ENCODE measurements at regions not wholly inside any gene's neighbourhood (a gene's known extent, or its start where the extent isn't known, plus 50 kb on each side); places are given as distances from the start of the nearest gene placed in this dataset.
"Not testable (repeated sequence)": the region's sequence is repeated elsewhere in the genome, so short reads cannot be mapped to it uniquely, and the experiment has no call there.

DNA sequence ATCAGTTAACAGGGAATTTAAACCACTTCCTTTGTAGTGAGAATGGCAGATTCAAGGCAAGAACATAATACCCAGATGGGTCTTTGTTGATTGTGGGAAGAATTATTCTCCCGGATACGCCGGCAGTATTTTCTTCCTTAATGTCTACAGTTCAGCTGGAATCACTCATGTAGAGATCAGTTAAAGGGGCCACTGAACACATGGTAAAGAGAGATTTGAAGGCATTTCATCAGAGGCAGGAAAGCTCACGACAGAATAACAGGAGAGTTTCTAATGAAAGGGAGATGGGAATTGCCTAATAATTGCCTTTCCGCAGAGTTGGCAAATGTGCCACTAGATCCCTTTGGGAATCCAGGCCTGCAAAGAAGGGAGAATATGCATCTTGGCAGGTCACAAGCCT, 327.7 kb upstream of the ZNF804A start:
- DNase-seq: no peak

DNA sequence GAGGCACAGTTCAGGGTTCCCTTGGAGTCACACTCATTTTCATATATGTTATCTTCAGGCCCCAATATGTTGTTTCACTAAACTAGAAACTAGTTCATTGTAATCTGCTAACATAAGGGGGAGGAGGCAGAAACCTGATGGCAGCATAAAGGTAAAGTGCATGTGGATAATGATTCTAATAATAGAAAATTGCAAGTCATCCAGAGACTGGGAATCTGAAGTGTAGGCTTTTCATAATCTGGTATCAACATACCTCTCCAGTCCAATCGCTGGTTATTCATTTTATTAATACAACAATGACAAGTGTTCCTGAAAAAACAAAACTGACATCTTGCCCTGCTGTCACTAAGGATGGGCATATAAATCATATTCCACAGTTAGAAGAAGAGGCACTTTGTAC, 326.3 kb upstream of the ZNF804A start:
- no peak for DNase-seq

DNA sequence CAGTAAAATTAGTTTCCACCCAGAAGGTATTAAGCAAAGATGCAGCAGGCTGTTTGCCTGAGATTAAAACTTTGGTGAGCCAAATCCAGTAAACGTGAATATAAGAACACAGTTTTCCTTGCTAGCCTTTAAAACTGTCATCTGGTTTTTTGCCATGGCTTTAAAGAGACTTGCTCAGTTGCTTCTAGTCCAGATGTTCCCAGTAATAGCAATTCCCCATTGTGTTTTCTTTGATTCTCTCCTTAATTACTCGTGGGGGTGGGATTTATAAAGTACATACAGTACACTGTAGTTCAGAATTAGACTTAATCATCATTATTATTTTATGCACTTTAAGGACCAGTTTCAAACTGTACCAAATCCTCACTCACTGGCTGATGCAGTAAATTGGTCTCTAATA, 303.5 kb upstream of the ZNF804A start:
- DNase-seq: no peak

DNA sequence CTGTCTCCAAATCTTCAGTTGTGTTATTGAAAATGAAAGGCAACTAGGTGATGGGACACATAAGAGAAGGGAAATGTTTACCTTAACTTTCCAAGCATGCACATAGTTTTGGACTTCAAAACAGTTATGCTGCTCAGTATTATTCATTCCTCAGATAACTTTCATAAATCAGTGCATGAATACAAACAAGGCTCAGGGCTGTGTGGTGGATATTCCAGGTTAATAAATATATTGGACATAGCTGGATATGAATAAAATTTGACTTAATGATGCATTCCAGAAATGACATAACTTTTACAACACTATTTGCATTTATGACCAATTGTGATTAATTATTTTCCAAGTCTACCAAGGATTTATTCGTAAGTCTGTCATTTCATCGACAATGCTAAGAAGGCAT, 301.2 kb upstream of the ZNF804A start:
- no peak for DNase-seq

DNA sequence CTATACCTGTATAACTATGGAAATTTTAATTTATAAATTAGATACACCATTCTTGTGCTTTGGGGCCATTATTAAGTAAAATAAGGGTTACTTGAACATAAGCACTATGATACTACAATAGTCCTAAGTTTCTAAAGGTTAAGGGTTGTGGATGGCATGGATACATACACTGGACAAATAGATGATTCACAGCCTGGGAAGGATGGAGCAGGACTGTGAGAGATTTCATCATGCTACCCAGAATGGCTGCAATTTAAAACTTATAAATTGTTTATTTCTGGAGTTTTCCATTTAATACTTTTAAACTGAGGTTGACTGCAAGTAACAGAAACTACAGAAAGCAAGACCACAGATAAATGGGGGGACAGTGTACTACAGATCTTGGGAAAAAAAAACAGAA, 295.8 kb upstream of the ZNF804A start:
- DNase-seq: no peak

DNA sequence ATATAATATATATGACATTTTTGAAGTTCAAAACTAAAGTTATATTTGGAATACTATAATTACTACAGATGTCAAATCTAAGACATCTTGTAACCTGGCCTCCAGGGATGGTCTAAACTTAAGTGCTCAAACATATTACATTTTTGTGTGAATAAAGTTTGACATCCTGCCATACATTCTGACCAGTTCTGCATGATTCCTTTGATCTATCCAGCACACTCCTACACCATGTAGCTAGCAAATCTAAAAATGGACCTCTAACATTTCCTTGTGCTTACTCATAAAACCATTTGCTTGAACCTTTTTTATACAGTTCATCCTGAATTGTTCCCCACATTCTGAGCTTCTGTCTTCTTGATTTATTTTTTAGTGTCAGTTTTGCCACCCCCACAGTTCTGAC, 294.3 kb upstream of the ZNF804A start:
- no peak for DNase-seq

DNA sequence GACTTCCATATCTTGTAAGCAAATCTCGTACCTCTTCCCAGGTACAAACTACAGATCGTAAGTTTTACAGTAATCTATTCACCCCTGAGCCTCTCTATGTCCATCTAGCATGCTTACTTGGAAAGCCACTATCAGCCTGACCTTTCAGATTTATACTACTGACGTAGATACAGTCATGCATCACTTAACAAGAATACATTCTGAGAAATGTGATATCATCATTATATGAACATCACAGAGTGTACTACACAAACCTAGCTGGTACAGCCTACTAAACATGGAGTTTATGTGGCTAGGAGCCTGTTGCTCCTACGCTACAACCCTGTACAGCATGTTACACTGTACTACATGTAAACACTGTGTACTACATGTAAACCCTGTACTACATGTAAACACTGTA, 293.2 kb upstream of the ZNF804A start:
- DNase-seq: no peak

DNA sequence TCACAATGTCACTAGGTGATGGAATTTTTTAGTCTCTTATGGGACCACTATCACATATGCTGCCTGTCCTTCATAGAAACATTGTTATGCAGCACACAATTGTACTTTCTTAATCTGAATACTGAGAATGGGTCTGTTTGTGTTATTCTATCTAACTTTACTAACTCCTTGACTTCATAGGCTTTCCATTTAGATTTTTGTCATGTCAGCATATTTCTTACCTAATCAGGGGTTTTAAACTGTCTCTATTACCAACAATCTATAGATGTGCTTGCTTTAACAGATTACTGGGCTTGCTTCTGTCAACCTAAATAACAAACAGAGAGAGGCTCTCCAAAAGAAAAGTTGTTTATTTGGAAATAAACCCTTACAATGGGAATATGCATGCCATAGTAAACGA, 289.6 kb upstream of the ZNF804A start:
- DNase-seq: no peak

DNA sequence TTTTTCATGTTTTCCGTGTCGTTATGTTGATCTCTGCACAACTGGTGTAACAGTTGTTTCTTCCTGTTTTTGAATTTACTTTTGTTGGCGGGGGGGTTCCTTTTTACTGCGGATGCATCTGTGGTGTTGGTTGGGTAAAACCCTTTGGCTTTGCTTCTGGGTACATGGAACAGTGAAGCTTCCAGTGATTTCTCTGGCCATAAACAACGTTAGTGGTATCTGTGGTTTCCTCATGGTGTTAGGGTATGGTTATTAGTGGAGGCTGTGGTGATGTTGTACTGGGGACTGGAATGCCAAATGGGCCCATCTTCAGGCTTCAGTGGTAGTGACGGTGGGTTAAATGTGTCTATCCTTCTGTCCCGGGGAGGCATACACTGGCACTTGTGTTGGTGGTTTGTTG, 285.4 kb upstream of the ZNF804A start:
- DNase-seq: no peak

DNA sequence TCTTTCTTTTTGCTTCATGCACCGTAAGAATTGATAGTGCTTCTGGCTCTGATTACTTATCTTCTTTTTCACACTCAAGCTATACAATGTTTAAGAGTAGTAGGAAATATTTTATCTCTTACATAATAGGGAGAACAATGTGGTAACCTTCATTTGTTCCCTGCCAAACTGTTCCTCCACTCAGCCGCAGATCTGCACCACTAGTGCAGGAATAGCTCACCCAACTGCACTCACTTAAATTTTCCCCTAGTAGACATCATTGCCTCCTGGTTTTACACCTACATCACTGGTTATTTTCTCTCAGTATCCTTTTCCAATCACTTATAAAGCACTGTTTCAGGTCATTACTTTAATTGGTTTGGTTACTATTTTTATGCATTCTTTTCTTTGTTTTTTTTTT, 283.5 kb upstream of the ZNF804A start:
- no peak for DNase-seq

DNA sequence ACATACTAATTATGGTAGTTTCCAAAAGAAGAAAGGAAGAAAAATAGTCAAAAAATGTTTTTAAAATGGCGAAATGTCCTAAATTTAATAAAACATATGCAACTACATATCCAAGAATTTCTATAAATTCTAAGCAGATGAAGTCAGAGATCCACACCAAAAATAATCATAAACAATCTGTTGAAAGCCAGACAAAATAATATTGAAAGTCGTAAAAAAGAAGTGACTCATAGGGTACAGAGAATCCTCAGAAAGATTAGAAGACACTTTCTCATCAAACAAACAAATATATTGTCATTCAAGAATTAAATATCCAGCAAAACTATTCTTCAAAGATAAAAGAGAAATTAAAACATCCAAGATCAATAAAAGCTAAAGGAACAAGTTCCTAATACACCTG, 281.4 kb upstream of the ZNF804A start:
- DNase-seq: no peak

DNA sequence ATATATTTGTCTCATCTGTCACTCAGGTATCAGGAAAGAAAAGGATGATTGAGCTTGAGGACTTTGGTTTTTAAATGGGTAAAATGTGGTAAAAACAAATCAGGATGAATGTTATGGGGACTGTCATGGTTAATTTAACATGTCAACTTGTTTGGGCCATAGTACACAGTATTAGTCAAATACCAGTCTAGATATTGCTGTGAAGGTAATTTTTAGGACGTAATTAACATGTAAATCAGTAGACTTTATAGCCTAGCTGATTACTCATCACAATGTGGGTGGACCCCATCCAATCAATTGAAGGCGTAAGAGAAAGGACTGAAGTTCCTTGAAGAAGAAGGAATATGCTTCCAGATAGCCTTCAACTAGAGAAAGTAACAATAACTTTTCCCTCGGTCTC, 275.7 kb upstream of the ZNF804A start:
- DNase-seq: no peak

DNA sequence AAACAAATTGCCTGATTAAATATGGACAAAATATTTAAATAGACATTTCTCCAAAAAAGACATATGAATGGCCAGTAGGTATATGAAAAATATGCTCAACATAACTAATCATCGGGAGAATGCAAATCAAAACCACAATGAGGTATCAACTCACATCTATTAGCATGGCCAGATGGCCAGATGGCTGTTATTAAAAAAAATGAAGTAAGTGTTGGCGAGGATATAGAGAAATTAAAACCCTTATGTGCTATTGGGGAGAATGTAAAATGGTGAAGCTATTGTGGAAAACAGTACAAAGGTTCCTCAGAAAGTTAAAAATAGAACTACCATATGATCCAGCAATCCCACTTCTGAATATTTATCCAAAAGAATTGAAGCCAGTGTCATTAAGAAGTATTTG, 272.3 kb upstream of the ZNF804A start:
- no peak for DNase-seq

DNA sequence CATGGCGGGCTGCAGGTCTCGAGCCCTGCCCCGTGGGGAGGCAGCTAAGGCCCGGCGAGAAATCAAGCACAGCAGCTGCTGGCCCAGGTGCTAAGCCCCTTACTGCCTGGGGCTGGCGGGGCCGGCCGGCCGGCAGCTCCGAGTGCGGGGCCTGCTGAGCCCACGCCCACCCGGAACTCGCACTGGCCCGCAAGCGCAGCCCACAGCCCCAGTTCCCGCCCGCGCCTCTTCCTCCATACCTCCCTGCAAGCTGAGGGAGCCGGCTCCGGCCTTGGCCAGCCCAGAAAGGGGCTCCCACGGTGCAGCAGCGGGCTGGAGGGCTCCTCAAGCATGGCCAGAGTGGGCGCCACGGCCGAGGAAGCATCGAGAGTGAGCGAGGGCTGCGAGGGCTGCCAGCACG, 270.5 kb upstream of the ZNF804A start:
- not testable (repeated sequence) for DNase-seq

DNA sequence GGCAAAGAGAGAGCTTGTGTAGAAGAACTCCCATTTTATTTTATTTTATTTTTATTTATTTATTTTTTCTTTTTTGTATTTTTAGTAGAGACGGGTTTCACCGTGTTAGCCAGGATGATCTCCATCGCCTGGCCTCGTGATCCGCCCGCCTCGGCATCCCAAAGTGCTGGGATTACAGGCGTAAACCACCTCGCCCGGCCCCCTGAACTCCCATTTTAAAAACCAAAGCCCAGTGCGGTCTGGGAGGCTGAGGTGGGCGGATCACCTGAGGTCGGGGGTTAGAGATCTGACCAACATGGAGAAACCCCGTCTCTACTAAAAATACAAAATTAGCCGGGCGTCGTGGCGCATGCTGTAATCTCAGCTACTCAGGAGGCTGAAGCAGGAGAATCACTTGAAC, 267.8 kb upstream of the ZNF804A start:
- not testable (repeated sequence) for DNase-seq

DNA sequence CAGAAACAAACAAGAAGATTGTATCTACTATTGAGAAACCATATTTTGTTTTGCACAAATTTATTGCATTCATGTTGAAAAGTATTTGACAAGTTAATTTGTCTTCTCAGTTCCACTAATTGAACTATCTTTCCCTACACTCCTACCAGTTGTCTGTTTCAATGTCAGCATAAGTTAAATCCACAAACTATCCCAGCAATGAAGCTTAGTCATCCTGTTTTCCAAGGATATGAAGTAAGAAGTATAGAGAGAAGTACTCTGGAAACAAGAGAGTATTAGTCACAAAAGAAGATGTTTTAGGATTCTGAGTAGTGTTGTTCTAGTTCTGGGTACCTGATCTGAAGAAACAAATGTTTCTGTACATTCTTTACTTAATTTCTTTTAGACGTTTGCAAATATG, 261.6 kb upstream of the ZNF804A start:
- no peak for DNase-seq

DNA sequence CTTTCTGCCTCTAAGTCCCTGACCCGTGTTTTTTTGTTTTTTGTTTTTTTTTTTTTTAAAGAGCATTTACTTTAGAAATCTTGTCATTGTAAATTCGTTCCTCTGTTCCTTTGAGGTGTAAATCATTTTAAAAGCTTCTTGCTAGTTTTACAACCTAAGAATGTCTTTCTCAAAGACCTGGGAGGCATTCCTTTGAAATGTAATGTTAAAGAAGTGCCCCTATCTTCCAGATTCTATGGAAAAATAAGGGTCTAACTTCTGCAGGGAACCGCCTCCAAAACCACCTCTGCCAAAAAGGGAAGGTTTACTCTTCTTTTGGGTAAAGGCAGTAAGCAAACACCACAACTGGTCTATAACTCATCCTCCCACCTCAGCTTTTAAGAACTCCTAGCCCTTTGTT, 259.6 kb upstream of the ZNF804A start:
- DNase-seq: no peak

DNA sequence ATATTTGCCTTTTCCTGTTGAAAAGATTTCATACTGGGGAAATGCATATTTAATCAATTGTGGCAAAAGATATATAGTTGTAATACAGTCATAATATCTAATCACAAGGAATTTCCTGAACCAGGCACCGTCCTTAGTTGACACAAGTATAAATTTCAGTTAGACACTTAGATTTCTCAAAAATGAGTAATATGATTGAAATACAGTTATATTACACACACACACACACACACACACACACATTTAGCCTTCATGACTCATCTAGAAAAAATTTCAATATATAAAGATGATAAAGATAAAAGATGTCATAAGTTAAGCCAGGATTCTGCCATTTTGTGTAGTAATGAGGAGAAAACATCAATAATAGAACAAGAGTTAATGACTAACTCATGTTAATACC, 258.4 kb upstream of the ZNF804A start:
- DNase-seq: no peak

DNA sequence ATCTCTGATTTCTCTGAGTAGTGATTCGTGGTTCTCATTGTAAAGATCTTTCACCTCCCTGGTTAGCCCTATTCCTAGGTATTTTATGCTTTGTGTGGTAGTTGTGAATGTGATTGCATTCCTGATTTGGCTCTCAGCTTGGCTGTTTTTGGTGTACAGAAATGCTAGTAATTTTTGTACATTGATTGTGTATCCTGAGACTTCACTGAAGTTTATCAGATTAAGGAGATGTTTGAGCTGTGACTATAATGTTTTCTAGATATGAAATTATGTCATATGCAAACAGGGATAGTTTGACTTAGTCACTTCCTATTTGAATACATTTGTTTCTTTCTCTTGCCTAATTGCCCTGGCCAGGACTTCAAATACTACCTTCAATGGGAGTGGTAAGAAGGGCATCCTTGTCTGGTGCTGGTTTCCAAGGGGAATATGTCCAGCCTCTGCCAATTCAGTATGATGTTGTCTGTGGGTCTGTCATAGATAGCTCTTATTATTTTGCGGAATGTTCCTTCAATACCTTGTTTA, 251.9 kb upstream of the ZNF804A start:
- DNase-seq: no peak

DNA sequence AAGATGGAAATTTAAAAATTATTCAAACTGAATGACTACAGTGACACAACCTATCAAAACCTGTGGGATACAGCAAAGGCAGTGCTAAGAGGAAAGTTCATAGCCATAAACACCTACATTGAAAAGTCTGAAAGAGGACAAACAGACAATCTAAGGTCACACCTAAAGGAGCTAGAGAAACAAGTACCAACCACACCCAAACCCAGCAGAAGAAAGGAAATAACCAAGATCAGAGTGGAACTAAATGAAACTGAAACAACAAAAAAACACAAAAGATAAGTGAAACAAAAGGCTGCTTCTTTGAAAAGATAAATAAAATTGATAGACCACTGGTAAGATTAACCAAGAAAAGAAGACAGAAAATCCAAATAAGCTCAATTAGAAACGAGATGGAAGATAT, 247.2 kb upstream of the ZNF804A start:
- DNase-seq: no peak

DNA sequence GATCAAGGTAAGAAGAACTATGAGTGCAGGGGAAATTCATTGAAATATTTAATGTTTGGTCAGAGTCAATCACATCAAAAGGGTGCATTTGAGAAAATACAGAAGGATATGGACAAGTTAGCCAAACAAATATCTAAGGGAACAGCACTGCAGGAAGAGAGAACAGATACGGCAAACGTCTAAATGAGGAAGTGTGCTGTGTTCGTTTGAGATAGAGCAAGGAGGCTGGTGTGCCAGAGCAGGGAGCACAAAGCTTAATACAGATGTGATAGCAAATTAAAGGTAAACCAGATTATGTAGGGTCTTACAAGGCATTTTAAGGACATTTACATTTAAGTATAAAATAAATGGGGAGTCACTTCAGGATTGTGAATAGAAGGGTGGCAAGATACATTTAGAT, 241.3 kb upstream of the ZNF804A start:
- no peak for DNase-seq

DNA sequence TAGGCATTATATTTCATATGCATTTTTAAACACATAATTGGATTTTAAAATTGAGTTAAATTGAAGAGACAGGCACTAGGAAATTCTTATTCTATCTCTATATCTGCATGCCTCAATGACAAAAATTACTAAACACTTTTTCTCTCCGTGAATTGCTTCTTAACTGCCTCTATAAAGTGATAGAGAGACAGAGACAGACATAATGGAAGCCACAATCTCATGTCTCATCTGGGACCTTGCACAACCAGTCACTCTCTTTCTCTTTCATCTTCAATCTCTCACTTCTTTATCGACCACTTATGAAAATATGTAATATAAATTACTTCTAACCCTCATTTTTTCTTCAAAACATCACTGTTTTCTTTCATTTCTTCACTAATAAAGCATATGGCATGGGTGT, 238.9 kb upstream of the ZNF804A start:
- no peak for DNase-seq

DNA sequence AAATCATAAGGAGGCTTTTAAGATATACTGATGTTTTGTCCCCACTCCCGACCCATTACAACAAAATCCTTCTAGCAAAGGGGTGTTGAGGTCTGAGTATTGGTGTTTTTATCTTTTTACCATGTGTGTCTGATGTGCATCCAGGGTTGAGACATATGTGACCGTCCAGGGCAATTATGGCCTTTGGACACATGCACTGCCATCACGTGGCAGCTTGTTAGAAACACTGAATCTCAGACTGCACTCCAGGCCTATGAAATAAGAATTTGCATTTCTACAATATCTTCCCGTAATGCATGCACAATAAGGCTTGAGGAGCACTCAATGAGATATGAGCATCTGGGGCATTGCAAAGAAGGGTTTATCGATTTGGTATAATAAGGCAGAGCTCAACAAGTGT, 235.1 kb upstream of the ZNF804A start:
- DNase-seq: no peak

DNA sequence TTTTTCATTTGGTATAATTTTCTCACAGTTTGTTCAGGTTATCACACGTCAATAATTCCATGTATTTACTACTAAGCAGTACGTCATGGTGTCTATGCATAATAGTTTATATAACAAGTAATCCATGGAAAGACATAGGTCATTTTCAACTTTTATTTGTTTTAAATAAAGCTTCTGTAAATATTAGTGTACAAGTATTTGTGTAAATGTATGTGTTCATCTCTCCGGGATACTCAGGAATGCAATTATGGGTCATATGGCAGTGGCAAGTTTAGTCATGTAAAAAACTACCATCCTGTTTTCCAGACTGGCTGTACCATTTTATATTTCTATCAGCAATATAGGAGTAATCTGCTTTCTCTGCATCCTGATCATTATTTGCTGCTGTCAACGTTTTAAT, 231.1 kb upstream of the ZNF804A start:
- no peak for DNase-seq

DNA sequence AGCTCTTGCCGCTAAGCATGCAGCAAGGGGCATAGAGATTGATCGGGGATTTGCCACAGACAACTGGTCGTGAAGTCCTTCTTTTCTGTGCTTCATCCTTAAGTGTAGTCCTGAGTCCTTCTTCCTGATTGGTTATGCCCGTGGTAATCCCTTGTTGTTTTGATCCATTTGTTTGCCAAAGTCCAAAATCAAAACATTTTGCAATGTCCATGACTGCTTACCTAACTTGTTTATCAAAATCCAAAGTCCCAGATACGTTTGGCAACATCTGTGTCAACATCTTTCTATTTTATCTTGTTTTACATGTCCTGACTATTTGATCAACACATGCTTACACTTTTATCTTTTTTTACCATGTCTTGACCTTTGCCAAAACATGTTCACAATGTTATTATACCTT, 229.0 kb upstream of the ZNF804A start:
- no peak for DNase-seq

DNA sequence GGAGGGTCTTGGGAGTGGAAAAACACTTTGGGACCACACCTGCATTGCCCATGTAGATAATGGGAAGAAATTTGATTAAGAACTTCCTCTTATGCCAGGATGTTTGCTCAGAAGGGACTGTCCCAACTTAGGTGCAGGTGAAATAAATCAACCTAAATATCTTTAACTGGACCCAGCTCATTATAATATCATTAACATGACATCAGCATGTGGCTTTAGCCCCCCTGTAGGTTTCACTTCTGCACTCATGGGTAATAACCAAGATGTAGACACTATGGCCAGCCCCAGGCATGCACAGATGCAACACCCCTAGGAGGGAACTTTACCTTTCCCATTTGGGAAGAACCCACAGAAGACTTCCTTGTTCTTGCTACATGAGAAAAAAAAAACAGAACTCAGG, 227.4 kb upstream of the ZNF804A start:
- DNase-seq: no peak

Measured in NCI-H1417 treated with DMSO at 0.1 percent for 48 hours (cell line).